ENCODE measurements at regions not wholly inside any gene's neighbourhood (a gene's known extent, or its start where the extent isn't known, plus 50 kb on each side); places are given as distances from the start of the nearest gene placed in this dataset.

DNA sequence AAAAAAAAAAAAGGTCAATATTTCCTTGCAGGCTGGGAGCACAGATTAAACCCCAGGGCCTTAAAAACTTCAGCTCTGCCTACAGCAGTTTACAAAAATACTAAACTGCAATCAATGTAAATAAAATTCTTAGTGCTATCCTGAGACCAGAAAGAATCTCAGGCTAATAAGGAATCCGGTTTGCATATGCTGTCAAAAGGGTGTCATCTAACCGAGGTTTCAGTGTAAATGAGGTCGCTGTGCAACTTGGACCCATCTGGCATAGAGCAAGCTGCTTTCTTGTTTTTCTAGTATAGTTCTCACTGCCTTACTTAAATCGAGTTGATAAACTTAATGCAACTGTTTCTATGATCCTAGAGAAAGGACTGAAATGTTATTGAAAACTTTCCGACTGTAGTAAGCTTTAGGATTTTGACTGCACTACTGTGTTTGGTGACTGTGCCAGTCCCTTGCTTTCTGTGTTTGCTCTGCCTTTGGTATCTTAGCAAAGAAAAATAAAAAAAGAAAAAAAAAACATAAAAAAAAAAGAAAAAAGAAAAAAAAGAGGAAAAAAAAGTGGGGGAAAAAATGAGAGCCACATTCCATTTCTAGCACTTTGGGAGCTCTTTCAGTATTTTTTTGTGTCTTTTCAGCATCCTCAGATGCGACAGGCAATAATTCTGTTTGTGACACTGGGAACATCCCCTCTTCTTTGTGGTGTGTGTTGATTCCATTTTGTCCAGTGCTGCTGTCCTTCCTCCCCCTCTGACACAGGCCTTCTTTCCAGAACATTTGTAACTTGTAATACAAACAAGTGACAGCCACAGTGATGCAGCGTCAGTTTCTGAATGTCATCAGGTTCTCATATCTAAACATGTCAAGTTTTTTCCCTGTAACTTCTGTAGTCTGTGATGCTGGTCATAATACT is 340.5 kb downstream of the ZNF536 start:
- TF ChIP-seq, protein P1, sequence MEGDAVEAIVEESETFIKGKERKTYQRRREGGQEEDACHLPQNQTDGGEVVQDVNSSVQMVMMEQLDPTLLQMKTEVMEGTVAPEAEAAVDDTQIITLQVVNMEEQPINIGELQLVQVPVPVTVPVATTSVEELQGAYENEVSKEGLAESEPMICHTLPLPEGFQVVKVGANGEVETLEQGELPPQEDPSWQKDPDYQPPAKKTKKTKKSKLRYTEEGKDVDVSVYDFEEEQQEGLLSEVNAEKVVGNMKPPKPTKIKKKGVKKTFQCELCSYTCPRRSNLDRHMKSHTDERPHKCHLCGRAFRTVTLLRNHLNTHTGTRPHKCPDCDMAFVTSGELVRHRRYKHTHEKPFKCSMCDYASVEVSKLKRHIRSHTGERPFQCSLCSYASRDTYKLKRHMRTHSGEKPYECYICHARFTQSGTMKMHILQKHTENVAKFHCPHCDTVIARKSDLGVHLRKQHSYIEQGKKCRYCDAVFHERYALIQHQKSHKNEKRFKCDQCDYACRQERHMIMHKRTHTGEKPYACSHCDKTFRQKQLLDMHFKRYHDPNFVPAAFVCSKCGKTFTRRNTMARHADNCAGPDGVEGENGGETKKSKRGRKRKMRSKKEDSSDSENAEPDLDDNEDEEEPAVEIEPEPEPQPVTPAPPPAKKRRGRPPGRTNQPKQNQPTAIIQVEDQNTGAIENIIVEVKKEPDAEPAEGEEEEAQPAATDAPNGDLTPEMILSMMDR (conservative IDR thresholded peaks at IDR 0.05; ENCODE audit: low read length) = no peak
- TF ChIP-seq EZH2phosphoT487 (IDR thresholded peaks at IDR 0.05; ENCODE audit: borderline replicate concordance, low read depth, low read length) = no peak
